DMS114 treated with DMSO at 0.1 percent for 48 hours (cell line): ENCODE measurements at regions not wholly inside any gene's neighbourhood (a gene's known extent, or its start where the extent isn't known, plus 50 kb on each side); places are given as distances from the start of the nearest gene placed in this dataset.

Experiments
- DNase-seq: peaks from one replicate; lab custom pipeline; 2025; ENCODE audit not compliant: unreplicated experiment; lab: John Stamatoyannopoulos, UW

DNA sequence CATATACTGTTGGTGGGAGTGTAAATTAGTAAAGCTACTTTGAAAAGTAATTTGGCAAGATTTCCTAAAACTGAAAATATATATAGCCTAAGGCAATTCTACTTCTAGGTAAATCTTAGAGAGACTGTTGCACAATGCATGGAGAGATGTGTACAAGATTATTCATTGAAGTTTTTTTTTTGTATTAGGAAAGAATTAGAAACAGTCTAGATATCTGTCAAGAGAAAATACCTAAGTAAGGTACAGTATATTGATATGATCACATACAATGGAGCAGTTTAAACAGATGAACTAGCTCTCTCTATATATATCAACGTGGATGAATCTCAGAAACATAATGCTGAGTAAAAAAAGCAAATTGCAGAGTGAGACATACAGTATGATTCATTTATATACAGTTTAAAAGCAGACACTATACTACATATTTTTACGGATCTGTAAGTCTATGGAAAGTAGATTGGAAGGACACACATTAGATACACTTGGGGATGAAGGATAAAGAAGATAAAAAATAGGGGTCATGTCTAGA is 59.3 kb upstream of the ACVR1 start:
- no peak for DNase-seq

DNA sequence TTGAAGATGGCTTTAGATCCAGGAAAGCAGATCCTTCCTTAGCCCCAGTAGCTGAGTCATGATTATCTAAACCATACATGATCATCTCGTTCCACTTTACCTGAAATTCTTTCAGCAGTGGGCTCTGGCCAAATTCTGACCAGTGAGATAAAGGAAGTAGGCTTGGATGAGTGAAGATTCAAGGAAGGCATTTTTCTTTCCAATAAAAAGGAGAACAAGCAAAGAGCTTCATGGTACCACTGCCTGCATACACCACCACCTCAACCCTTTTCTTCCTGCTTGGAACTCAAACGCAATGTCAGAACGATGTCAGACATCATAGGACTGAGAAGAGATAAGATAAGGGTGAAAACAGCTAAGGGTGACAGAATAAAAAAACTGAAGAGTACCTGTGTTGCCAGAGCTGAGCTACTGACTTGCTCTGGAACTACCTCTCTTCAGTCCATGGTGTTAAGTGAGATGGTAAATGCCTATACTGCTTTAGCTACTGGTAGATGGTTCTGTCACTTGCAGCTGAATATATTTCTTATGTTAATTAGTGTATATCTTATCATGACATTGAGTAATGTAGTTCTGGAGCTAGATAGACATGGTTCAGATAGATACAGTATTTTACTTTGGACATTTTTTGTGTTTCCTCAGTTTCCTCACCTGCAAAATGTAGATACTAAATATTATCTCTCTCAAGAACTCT is 58.7 kb upstream of the ACVR1 start:
- DNase-seq, result no peak

DNA sequence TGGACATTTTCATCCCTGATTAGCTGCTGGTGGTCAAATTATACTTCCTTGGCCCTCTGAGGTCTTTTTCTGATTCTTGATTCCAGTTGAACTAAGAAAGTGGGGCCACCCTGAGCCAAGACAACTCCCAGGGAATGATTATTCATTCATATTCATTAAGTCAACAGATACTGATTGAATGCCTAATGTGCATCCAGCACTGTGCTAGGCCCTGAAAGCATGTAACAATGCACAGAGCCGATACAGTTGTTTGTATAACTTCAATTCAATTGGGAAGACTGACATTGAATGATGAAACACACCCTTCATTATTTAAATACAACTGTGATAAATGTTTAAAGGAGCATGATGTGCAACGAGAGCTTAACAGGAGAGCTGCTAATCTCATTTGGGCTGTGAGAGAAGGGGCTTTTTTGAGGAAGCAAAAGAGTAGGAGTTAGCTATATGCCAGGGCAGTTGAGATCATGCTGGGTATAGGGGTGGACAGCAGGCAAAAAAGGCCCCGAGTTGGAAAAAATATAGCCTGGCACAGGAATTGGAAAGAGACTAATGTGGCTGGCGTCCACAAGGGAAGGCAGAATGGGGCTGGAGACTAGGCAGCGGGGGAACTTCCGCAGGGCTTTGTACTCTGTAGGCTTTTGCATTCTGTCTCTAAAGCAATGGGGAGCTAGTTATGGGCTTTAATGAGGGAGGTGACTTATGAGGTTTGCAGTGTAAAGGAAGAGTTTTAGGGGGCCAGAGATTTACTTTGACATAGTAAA is 57.2 kb upstream of the ACVR1 start:
- no peak for DNase-seq

DNA sequence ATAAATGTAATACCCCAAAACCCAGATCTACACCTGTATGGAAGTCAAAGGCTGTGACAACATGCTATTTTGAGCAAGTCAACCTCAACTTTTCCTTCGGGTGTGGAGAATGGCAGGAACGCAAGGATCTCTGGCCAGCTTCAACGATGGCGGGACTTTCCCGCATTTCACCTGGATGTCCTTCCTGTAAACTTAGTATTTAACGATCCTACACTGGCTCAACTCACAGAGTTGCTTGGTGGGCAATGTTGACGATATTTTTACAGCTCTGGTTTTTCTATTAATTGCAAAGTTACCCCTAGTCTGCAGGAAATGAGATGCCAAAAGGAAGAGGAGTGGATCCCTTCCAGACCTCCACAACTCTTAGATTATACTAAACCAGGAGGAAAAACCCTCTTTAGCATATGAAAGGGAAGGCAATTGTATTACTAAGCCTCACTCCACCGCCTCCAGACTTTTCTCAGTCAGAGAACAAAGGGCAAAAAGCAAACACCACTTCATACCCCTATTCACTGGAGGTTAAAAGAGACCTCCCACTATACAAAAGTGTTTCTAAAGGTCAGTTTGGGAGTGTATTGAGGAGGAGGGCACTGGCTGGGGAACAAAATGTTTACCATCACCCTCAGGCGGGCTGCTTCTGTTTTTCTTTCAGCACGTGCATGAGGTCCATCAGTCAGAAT is 56.5 kb upstream of the ACVR1 start:
- no peak for DNase-seq

DNA sequence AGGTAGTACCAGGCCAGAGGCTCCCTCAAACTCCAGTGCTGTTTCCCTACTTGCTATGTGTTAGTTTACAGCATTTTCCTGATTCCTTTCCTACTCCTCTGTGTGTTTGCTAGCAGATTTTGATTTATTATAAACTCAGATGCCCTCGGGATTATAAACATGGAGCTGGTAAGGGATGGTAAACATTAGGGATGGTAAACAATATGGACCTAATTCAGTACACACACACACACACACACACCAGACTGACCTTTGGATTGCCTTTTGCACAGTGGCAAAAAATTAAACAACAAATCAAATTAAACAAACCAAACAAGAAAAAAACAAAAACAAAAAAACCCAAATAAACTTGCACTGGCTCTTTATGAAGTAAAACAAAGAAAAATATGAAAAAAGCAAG is 55.4 kb upstream of the ACVR1 start:
- DNase-seq, result no peak

DNA sequence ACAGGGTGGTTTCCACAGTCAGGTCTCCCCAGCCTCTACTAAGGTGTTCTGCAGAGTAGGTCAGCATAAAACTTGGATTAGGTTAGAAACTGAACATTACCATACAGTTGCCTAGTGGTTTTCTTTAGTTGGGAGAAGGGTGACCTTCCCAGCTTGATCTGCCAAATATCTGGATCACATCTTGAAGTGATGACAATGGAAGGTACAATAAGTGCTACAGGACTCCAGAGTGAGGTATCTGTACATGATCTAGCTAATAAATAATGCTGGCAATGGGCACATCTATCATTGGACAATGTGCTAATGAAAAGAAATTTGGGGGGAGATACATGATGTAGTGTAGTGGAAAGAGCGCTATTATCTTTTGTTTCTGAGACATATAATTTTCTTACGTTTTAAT is 54.6 kb upstream of the ACVR1 start:
- DNase-seq, result no peak

DNA sequence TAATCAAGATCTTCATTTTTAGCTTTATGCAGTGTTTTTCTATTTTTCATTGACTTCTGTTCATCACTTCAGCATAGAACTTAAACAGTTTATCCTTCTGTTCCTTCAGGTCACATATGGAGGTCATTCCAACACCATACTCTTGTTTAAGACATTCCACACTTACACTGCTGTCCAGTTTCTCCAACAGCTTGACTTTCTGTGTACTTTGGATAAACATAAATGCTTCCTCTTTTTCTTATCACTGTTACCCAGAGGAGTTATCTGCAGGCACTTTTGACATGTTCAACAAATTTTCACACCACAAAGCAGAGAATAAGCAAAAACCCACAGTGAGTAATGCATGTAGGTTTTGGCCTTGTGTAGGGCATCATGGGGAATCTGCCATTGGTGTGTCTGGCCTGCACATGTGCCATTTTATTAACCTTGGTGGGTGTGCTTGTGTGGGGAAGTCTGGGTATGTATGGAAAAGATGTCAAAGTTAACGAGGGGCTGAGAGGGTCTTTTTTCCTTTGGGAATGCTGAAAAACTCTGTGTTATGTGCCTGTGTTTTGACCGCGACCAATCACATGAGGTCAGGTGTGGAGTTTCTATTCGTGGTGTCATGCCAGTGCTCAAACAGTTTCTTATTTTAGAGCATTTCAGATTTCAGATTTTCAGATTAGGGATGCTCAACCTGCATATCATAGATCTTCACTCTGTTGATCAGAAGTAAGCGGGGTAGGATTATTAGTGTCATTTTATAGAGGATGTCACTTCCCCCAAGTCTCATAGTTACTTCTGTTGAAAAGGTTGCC is 53.9 kb upstream of the ACVR1 start:
- no peak for DNase-seq

DNA sequence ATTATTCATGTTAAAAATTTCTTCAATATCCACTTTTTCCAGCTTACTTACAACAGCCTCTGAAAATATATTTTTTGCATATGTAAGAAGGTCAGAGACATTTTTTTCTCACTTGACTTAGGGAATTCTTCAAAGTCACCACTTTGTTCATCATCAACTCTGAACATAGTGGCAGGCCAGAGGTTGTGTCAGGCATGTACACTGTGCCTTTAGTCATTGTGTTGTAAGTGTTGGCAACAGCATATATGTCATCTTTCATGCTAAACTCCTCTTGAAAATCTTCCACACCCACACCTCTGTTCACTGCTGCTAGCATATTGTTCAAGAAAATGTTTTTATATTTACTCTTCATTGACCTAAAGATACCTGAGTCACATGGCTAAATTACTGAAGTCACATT is 52.2 kb upstream of the ACVR1 start:
- DNase-seq, result no peak

DNA sequence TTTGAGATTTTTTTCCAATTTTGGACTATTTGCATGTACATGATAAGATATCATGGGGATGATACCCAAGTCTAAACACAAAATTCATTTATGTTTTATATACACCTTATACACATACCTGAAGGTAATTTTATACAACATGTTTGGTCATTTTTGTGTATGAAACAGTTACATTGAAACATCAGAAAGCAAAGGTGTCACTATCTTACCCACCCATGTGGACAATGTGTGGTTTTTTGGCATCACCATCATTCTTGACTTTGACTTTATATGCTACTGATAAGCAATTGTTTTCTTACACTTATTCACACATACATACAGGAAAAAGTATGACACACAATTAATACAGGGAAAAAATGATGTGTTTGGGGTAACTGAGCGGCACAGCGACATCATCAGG is 51.0 kb upstream of the ACVR1 start:
- no peak for DNase-seq
